ENCODE measurements at regions not wholly inside any gene's neighbourhood (a gene's known extent, or its start where the extent isn't known, plus 50 kb on each side); places are given as distances from the start of the nearest gene placed in this dataset.

DNA sequence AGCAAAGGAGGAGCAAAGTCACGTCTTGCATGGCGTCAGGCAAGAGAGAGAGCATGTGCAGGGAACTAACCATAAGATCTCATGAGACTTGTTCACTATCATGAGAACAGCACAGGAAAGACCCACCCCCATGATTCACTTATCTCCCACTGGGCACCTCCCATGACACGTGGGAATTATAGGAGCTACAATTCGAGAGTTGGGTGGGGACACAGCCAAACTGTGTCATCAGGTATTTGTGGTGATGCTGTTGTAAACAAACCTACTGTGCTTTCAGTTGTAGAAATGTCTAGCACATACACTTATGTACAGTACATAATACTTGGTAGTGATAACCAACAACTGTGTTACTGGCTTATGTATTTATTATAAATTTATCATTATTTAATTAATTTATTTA, 128.3 kb downstream of the UTRN start:
- no peak overlapping the region for H3K27ac ChIP-seq

DNA sequence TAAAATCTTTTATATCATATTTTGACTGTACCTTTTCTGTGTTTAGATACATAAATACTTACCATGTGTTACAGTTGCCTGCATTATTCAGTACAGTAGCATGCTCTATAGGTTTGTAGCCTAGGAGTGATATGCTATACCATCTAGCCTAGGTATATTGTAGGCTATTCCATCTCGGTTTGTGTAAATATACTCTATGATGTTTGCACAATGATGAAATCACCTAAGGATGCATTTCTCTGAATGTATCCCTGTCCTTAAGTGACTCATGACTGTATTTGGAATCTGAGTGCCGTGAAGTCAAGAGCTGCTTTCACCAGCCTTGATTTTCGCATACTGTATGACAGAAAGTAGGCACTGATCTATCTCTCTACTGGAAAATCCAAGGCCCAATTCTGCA, 129.9 kb downstream of the UTRN start:
- no peaks in the 10 kb centered on the region for H3K27me3 ChIP-seq (ENCODE audit: insufficient read depth, low read depth)
- TF ChIP-seq, protein P1, sequence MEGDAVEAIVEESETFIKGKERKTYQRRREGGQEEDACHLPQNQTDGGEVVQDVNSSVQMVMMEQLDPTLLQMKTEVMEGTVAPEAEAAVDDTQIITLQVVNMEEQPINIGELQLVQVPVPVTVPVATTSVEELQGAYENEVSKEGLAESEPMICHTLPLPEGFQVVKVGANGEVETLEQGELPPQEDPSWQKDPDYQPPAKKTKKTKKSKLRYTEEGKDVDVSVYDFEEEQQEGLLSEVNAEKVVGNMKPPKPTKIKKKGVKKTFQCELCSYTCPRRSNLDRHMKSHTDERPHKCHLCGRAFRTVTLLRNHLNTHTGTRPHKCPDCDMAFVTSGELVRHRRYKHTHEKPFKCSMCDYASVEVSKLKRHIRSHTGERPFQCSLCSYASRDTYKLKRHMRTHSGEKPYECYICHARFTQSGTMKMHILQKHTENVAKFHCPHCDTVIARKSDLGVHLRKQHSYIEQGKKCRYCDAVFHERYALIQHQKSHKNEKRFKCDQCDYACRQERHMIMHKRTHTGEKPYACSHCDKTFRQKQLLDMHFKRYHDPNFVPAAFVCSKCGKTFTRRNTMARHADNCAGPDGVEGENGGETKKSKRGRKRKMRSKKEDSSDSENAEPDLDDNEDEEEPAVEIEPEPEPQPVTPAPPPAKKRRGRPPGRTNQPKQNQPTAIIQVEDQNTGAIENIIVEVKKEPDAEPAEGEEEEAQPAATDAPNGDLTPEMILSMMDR (conservative IDR thresholded peaks at IDR 0.05; ENCODE audit: low read depth, low read length) = no peak
- no peaks in the 10 kb centered on the region for H4K20me1 ChIP-seq (ENCODE audit: insufficient read depth)
- H3K4me1 ChIP-seq (ENCODE audit: low read depth, poor library complexity, severe bottlenecking) = no peaks in the 10 kb centered on the region
- no peak overlapping the region for H3K9ac ChIP-seq
- H3K36me3 ChIP-seq (ENCODE audit: insufficient read depth) = no peaks in the 10 kb centered on the region
- no peak overlapping the region for H2AFZ ChIP-seq (ENCODE audit: low read depth)
- no peak overlapping the region for H3K27ac ChIP-seq
- H3K79me2 ChIP-seq (ENCODE audit: insufficient read depth, low read depth) = no peaks in the 10 kb centered on the region
- H3K4me2 ChIP-seq = no peak overlapping the region
- no peak overlapping the region for H3K4me3 ChIP-seq (IDR thresholded peaks at IDR 0.05; ENCODE audit: insufficient read depth, low read depth, low read length)

More for the DNA sequence above, 128.3 kb downstream of the UTRN start:
- no peaks in the 10 kb centered on the region for H3K27me3 ChIP-seq (ENCODE audit: insufficient read depth, low read depth)
- H3K9ac ChIP-seq = no peak overlapping the region
- no peak overlapping the region for H2AFZ ChIP-seq (ENCODE audit: low read depth)
- no peaks in the 10 kb centered on the region for H3K4me1 ChIP-seq (ENCODE audit: low read depth, poor library complexity, severe bottlenecking)
- no peak overlapping the region for H3K4me3 ChIP-seq (IDR thresholded peaks at IDR 0.05; ENCODE audit: insufficient read depth, low read depth, low read length)
- H3K36me3 ChIP-seq (ENCODE audit: insufficient read depth) = no peaks in the 10 kb centered on the region
- H3K4me2 ChIP-seq = no peak overlapping the region
- H3K79me2 ChIP-seq (ENCODE audit: insufficient read depth, low read depth) = no peaks in the 10 kb centered on the region
- TF ChIP-seq, protein P1 (conservative IDR thresholded peaks at IDR 0.05; ENCODE audit: low read depth, low read length) = no peak
- no peaks in the 10 kb centered on the region for H4K20me1 ChIP-seq (ENCODE audit: insufficient read depth)

DNA sequence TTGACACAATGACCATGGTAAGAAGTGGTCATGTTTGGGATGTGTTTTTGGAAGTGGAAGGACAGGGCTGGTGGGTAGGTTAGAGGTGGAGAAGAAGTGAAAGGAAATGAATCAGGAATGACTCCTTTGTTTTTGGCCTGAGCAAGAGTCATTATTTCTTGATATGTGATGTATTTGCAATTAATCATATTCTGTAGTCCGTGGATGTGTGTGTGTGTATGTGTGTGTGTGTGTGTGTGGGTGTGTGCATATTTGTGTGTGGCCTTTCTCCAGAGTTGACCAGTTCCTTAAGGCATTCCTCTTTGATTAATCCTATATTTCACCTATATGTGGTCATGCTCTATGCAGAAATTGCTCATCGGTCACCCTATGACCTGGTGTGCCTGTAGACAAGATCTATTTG, 130.7 kb downstream of the UTRN start:
- no peaks in the 10 kb centered on the region for H3K36me3 ChIP-seq (ENCODE audit: insufficient read depth)
- no peaks in the 10 kb centered on the region for H4K20me1 ChIP-seq (ENCODE audit: insufficient read depth)
- TF ChIP-seq, protein P1 (conservative IDR thresholded peaks at IDR 0.05; ENCODE audit: low read depth, low read length) = no peak
- no peaks in the 10 kb centered on the region for H3K79me2 ChIP-seq (ENCODE audit: insufficient read depth, low read depth)
- H3K9ac ChIP-seq = no peak overlapping the region
- no peaks in the 10 kb centered on the region for H3K27me3 ChIP-seq (ENCODE audit: insufficient read depth, low read depth)
- no peak overlapping the region for H3K27ac ChIP-seq
- H3K4me2 ChIP-seq = no peak overlapping the region
- H3K4me3 ChIP-seq (IDR thresholded peaks at IDR 0.05; ENCODE audit: insufficient read depth, low read depth, low read length) = no peak overlapping the region
- H3K4me1 ChIP-seq (ENCODE audit: low read depth, poor library complexity, severe bottlenecking) = no peaks in the 10 kb centered on the region
- H2AFZ ChIP-seq (ENCODE audit: low read depth) = no peak overlapping the region

DNA sequence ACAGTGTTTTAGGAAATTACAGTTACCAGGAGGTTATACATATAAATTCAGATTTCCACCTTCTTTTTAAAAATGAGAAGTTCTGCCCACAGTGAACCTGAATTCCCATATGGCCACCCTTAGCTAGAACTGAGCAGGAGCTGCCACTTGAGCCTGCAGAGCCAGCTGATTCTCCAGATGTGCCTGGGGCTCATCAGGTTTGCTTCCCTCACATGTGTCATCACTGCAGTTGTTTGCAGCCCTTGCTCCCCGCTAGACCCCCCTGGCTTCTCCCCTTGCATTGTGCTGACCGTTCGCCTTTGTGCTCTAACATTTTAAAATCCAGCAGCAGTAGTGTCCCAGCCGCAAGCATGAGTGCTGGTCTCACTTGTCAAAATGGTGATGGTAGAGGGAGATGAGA, 131.1 kb downstream of the UTRN start:
- no peak overlapping the region for H3K27ac ChIP-seq
- no peak overlapping the region for H3K4me2 ChIP-seq
- TF ChIP-seq, protein P1 (conservative IDR thresholded peaks at IDR 0.05; ENCODE audit: low read depth, low read length) = no peak
- H3K27me3 ChIP-seq (ENCODE audit: insufficient read depth, low read depth) = no peaks in the 10 kb centered on the region
- H3K36me3 ChIP-seq (ENCODE audit: insufficient read depth) = no peaks in the 10 kb centered on the region
- no peak overlapping the region for H2AFZ ChIP-seq (ENCODE audit: low read depth)
- H3K4me1 ChIP-seq (ENCODE audit: low read depth, poor library complexity, severe bottlenecking) = no peaks in the 10 kb centered on the region
- H3K9ac ChIP-seq = no peak overlapping the region
- H3K4me3 ChIP-seq (IDR thresholded peaks at IDR 0.05; ENCODE audit: insufficient read depth, low read depth, low read length) = no peak overlapping the region
- H4K20me1 ChIP-seq (ENCODE audit: insufficient read depth) = no peaks in the 10 kb centered on the region
- no peaks in the 10 kb centered on the region for H3K79me2 ChIP-seq (ENCODE audit: insufficient read depth, low read depth)

Data from KMS-11 (cell line).